IMR-90 (cell line): ENCODE measurements at regions not wholly inside any gene's neighbourhood (a gene's known extent, or its start where the extent isn't known, plus 50 kb on each side); places are given as distances from the start of the nearest gene placed in this dataset.

Source experiments
- ATAC-seq: fragments of 200-7000 bp; cut with Tn5 transposase; 2 replicates; pipeline ENCODE4 v1.9.1; 2020; ENCODE audit warnings: low read depth, mild to moderate bottlenecking, moderate library complexity
- BruUV-seq: library from RNA; stranded (reverse); fragments of 400-500 nt; replicated peaks from 2 replicates; lab custom pipeline; 2021; lab: Mats Ljungman, UMichigan
- CTCF ChIA-PET: fragments of 300-600 bp; formaldehyde crosslinking; extraction: SDS; loops from one replicate; lab custom pipeline; 2021; ENCODE audit warnings: antibody characterized with exemption; lab: Yijun Ruan, JAX
- POLR2A ChIA-PET: fragments of 300-600 bp; sonication (Branson Sonifier 250); formaldehyde crosslinking; loops from one replicate; lab custom pipeline; 2022; ENCODE audit warnings: antibody characterized with exemption; ENCODE audit not compliant: unreplicated experiment; lab: Charles Lee
- DNase-seq: peaks from one replicate; pipeline ENCODE4 v3.0.0; 2013
- H2AFZ ChIP-seq: replicated peaks from 2 replicates; pipeline ENCODE3; 2013; ENCODE audit warnings: low read length, mild to moderate bottlenecking; ENCODE audit not compliant: poor library complexity
- H2AK5ac ChIP-seq: 2 replicates; pipeline ENCODE4 v1.6.1; 2013; ENCODE audit warnings: low read depth, low read length, inconsistent platforms
- H2AK9ac ChIP-seq: replicated peaks from 2 replicates; pipeline ENCODE3; 2013; ENCODE audit warnings: mild to moderate bottlenecking, low read depth, low read length, moderate library complexity; ENCODE audit not compliant: poor library complexity
- H2BK120ac ChIP-seq: 2 replicates; pipeline ENCODE4 v1.6.1; 2013; ENCODE audit warnings: low read depth, low read length, inconsistent platforms
- H2BK15ac ChIP-seq: 3 replicates; pipeline ENCODE4 v1.6.1; 2013; ENCODE audit warnings: low read depth, low read length, inconsistent platforms
- H2BK20ac ChIP-seq: 2 replicates; pipeline ENCODE4 v1.6.1; 2013; ENCODE audit warnings: low read depth, mild to moderate bottlenecking, inconsistent platforms, low read length, moderate library complexity
- H2BK5ac ChIP-seq: 2 replicates; pipeline ENCODE4 v1.6.1; 2013; ENCODE audit warnings: mild to moderate bottlenecking, low read depth, low read length, inconsistent platforms; ENCODE audit not compliant: poor library complexity, severe bottlenecking
- H3K14ac ChIP-seq: replicated peaks from 2 replicates; pipeline ENCODE4 v1.6.1; 2013; ENCODE audit warnings: low read depth, low read length, inconsistent platforms
- H3K18ac ChIP-seq: 2 replicates; pipeline ENCODE4 v1.6.1; 2013; ENCODE audit warnings: low read depth, low read length, control low read depth
- H3K23ac ChIP-seq: 2 replicates; pipeline ENCODE4 v1.6.1; 2013; ENCODE audit warnings: low read depth, low read length, inconsistent platforms
- H3K27ac ChIP-seq: 2 replicates; pipeline ENCODE4 v1.5.1; 2013; ENCODE audit warnings: mild to moderate bottlenecking, control low read depth, low read length; ENCODE audit not compliant: insufficient read depth
- H3K27me3 ChIP-seq: 2 replicates; pipeline ENCODE4 v1.6.1; 2013; ENCODE audit warnings: low read length; ENCODE audit not compliant: control insufficient read depth, insufficient read depth
- H3K36me3 ChIP-seq: 2 replicates; pipeline ENCODE4 v1.6.1; 2013; ENCODE audit warnings: low read length, mixed read lengths; ENCODE audit not compliant: control insufficient read depth, insufficient read depth
- H3K4ac ChIP-seq: 2 replicates; pipeline ENCODE4 v1.6.1; 2013; ENCODE audit warnings: low read depth, low read length, inconsistent platforms
- H3K4me1 ChIP-seq: 2 replicates; pipeline ENCODE4 v1.6.1; 2013; ENCODE audit warnings: low read length, mixed read lengths; ENCODE audit not compliant: control insufficient read depth, insufficient read depth
- H3K4me2 ChIP-seq: 2 replicates; pipeline ENCODE4 v1.6.1; 2013; ENCODE audit warnings: low read depth, mild to moderate bottlenecking, control low read depth, low read length, moderate library complexity
- H3K4me3 ChIP-seq: 2 replicates; pipeline ENCODE4 v1.5.1; 2013; ENCODE audit warnings: low read depth, mild to moderate bottlenecking, control low read depth, low read length, moderate library complexity; ENCODE audit not compliant: insufficient read depth
- H3K56ac ChIP-seq: 2 replicates; pipeline ENCODE4 v1.6.1; 2013; ENCODE audit warnings: low read length, inconsistent platforms; ENCODE audit not compliant: insufficient read depth; ENCODE audit errors: extremely low read depth
- H3K79me1 ChIP-seq, 2 experiments: 2 replicates each; pipeline ENCODE4 v1.6.1; 2013; ENCODE audit warnings: low read length in 2 of 2, inconsistent platforms in 1 of 2, low read depth in 1 of 2
- H3K9ac ChIP-seq: 2 replicates; pipeline ENCODE4 v1.6.1; 2013; ENCODE audit warnings: low read depth, low read length, control low read depth
- H3K9me1 ChIP-seq: 2 replicates; pipeline ENCODE4 v1.6.1; 2013; ENCODE audit warnings: low read length, inconsistent platforms; ENCODE audit not compliant: insufficient read depth
- H3K9me3 ChIP-seq: 2 replicates; pipeline ENCODE4 v1.6.1; 2013; ENCODE audit warnings: low read length; ENCODE audit not compliant: control insufficient read depth, insufficient read depth
- H4K20me1 ChIP-seq: 2 replicates; pipeline ENCODE4 v1.6.1; 2013; ENCODE audit warnings: low read length, inconsistent platforms; ENCODE audit not compliant: insufficient read depth
- H4K5ac ChIP-seq: 2 replicates; pipeline ENCODE4 v1.6.1; 2013; ENCODE audit warnings: mild to moderate bottlenecking, low read depth, low read length, control low read depth
- H4K8ac ChIP-seq, 2 experiments: 2 replicates each; pipeline ENCODE4 v1.6.1; 2013; ENCODE audit warnings: low read depth in 2 of 2, low read length in 2 of 2, control low read depth in 1 of 2, inconsistent platforms in 1 of 2
- H4K91ac ChIP-seq: 2 replicates; pipeline ENCODE4 v1.6.1; 2013; ENCODE audit warnings: low read depth, low read length, inconsistent platforms; ENCODE audit not compliant: insufficient read depth
- BHLHE40 ChIP-seq: fragments of 150-350 bp; IDR thresholded peaks from 2 replicates; pipeline ENCODE4 v1.6.1; 2016; ENCODE audit warnings: mild to moderate bottlenecking, low read depth, low read length
- CEBPB ChIP-seq: IDR thresholded peaks from 2 replicates; pipeline ENCODE4 v1.6.1; 2012; ENCODE audit warnings: low read depth, low read length, improper control_type of control experiment
- ELK1 ChIP-seq: fragments of 150-350 bp; IDR thresholded peaks from 2 replicates; pipeline ENCODE4 v1.6.1; 2016; ENCODE audit warnings: low read depth, mild to moderate bottlenecking, low read length, moderate library complexity, borderline replicate concordance
- MAFK ChIP-seq: IDR thresholded peaks from 2 replicates; pipeline ENCODE4 v1.6.1; 2012; ENCODE audit warnings: low read depth, low read length, improper control_type of control experiment
- MAZ ChIP-seq: IDR thresholded peaks from 2 replicates; pipeline ENCODE4 v1.6.1; 2012; ENCODE audit warnings: low read depth, mild to moderate bottlenecking, low read length, improper control_type of control experiment, moderate library complexity, borderline replicate concordance
- MXI1 ChIP-seq: IDR thresholded peaks from 2 replicates; pipeline ENCODE4 v1.6.1; 2012; ENCODE audit warnings: low read depth, mild to moderate bottlenecking, low read length, moderate library complexity, borderline replicate concordance
- NFE2L2 ChIP-seq: fragments of 150-350 bp; IDR thresholded peaks from 2 replicates; pipeline ENCODE4 v1.6.1; 2016; ENCODE audit warnings: low read depth, mild to moderate bottlenecking, low read length
- POLR2A ChIP-seq: IDR thresholded peaks from 2 replicates; pipeline ENCODE4 v1.6.1; 2012; ENCODE audit warnings: mild to moderate bottlenecking, low read depth, low read length
- RAD21 ChIP-seq: IDR thresholded peaks from 2 replicates; pipeline ENCODE4 v1.6.1; 2012; ENCODE audit warnings: low read length, improper control_type of control experiment
- RCOR1 ChIP-seq: IDR thresholded peaks from 2 replicates; pipeline ENCODE4 v1.6.1; 2012; ENCODE audit warnings: mild to moderate bottlenecking, low read length, improper control_type of control experiment; ENCODE audit not compliant: insufficient replicate concordance
- USF2 ChIP-seq: fragments of 150-350 bp; IDR thresholded peaks from 2 replicates; pipeline ENCODE4 v1.6.1; 2017; ENCODE audit warnings: mild to moderate bottlenecking, antibody characterized with exemption, low read length, low read depth
- dilution Hi-C: fragments of 300-500 bp; cut with HindIII; formaldehyde crosslinking; loops from one replicate; pipeline ENCODE4 v1.14.3; 2018; ENCODE audit warnings: low sequenced_read_pairs; ENCODE audit not compliant: unreplicated experiment
- in situ Hi-C: fragments of 300-500 bp; cut with MboI; formaldehyde crosslinking; loops from 3 replicates; pipeline ENCODE4 v1.14.3; 2019; ENCODE audit warnings: low sequenced_read_pairs, inconsistent platforms, mixed read lengths
- intact Hi-C: fragments of 100-400 bp; cut with micrococcal nuclease; formaldehyde crosslinking; loops from 2 replicates; pipeline ENCODE4 v1.10.0; 2022

GRCh38 chr3:153097213-153097612, 64.8 kb upstream of the RAP2B start:
- no peak overlapping the region for H3K4me3 ChIP-seq
- H3K4ac ChIP-seq: no peak overlapping the region
- no peaks in the 10 kb centered on the region for H3K4me1 ChIP-seq
- H2BK5ac ChIP-seq: no peak overlapping the region
- no peak overlapping the region for H4K5ac ChIP-seq
- H2BK15ac ChIP-seq: no peak overlapping the region
- ATAC-seq (no peak), DNase-seq (no peak)
- no peak overlapping the region for H3K18ac ChIP-seq
- dilution Hi-C loops: no loop called here
- H4K20me1 ChIP-seq: no peaks in the 10 kb centered on the region
- H2BK20ac ChIP-seq: no peak overlapping the region
- H3K56ac ChIP-seq: no peak overlapping the region
- no peak overlapping the region for H4K91ac ChIP-seq
- no peaks in the 10 kb centered on the region for H3K79me1 ChIP-seq
- intact Hi-C loops: no loop called here
- H4K8ac ChIP-seq: no peak overlapping the region
- H3K9me3 ChIP-seq: no peaks in the 10 kb centered on the region
- in situ Hi-C loops: no loop called here
- H3K23ac ChIP-seq: no peak overlapping the region
- H3K36me3 ChIP-seq: no peaks in the 10 kb centered on the region
- no peak overlapping the region for H3K4me2 ChIP-seq
- BruUV-seq: no TSS peak
- no peak overlapping the region for H3K9ac ChIP-seq
- ChIA-PET POLR2A (no interaction called here), CTCF (no interaction called here)
- no peak overlapping the region for H2BK120ac ChIP-seq
- no peaks in the 10 kb centered on the region for H3K9me1 ChIP-seq
- TF ChIP-seq CEBPB (no peak), RCOR1 (no peak), ELK1 (no peak), BHLHE40 (no peak), MAFK (no peak), MAZ (no peak), USF2 (no peak), POLR2A (no peak), MXI1 (no peak), NFE2L2 (no peak), RAD21 (no peak)
- no peak overlapping the region for H3K14ac ChIP-seq
- H2AK5ac ChIP-seq: no peak overlapping the region
- no peak overlapping the region for H2AK9ac ChIP-seq
- H3K27ac ChIP-seq: no peak overlapping the region
- H3K27me3 ChIP-seq: no peaks in the 10 kb centered on the region
- H2AFZ ChIP-seq: no peak overlapping the region
